ENCODE measurements at regions not wholly inside any gene's neighbourhood (a gene's known extent, or its start where the extent isn't known, plus 50 kb on each side); places are given as distances from the start of the nearest gene placed in this dataset.
"Not testable (repeated sequence)": the region's sequence is repeated elsewhere in the genome, so short reads cannot be mapped to it uniquely, and the experiment has no call there.

DNA sequence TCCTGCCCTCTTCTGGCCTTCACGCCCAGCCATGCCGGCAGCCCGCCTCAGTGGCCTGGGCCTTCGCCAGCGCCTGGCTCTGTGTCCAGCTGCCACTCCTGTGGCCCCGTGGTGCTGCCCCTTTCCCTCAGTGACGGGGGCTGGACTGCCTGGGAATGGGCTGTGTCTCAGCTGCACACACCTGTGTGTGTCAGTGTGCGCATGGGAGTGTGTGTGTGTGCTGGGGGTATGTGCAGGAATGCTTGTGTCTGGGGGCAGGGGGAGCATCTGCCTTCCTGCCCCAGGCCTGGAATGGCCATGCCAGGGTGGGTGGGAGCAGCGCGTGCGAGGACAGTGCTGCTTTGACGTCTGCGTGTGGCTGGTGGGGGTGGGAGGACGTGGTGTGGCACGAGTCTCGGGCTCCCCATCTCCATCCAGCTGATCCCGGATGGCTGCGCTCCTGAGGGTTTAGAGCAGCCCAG, 224.9 kb downstream of the TMEM121 start:
- TF ChIP-seq EZH2 (IDR thresholded peaks at IDR 0.05; ENCODE audit: borderline replicate concordance, low read depth, low read length, severe bottlenecking); POLR2A (IDR thresholded peaks at IDR 0.05; ENCODE audit: low read depth, low read length); MYC (IDR thresholded peaks at IDR 0.05; ENCODE audit: low read depth, low read length); MAX (IDR thresholded peaks at IDR 0.05; ENCODE audit: insufficient read depth, insufficient read length); POLR2AphosphoS5 (IDR thresholded peaks at IDR 0.05; ENCODE audit: insufficient read depth, low read depth, low read length): not testable (repeated sequence)
- TF ChIP-seq, protein P1, sequence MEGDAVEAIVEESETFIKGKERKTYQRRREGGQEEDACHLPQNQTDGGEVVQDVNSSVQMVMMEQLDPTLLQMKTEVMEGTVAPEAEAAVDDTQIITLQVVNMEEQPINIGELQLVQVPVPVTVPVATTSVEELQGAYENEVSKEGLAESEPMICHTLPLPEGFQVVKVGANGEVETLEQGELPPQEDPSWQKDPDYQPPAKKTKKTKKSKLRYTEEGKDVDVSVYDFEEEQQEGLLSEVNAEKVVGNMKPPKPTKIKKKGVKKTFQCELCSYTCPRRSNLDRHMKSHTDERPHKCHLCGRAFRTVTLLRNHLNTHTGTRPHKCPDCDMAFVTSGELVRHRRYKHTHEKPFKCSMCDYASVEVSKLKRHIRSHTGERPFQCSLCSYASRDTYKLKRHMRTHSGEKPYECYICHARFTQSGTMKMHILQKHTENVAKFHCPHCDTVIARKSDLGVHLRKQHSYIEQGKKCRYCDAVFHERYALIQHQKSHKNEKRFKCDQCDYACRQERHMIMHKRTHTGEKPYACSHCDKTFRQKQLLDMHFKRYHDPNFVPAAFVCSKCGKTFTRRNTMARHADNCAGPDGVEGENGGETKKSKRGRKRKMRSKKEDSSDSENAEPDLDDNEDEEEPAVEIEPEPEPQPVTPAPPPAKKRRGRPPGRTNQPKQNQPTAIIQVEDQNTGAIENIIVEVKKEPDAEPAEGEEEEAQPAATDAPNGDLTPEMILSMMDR (IDR thresholded peaks at IDR 0.05; ENCODE audit: extremely low read depth in 1 of 2, insufficient read depth in 1 of 2, low read depth in 1 of 2, low read length in 2 of 2), result not testable (repeated sequence)

Measured in endothelial cell of umbilical vein (primary cell).